HG03565 (cell line): ENCODE measurements at regions not wholly inside any gene's neighbourhood (a gene's known extent, or its start where the extent isn't known, plus 50 kb on each side); places are given as distances from the start of the nearest gene placed in this dataset.

Source experiments
- ATAC-seq: cut with Tn5 transposase; IDR thresholded peaks from one replicate; pipeline ENCODE4 v1.9.1; 2021; ENCODE audit warnings: mild to moderate bottlenecking, moderate library complexity; ENCODE audit not compliant: unreplicated experiment

GRCh38 chr6:50591135-50591534, 122.2 kb upstream of the TFAP2D start:
- no peak for ATAC-seq

- no peak for ATAC-seq
Observed at GRCh38 chr6:50600280-50600679, 113.0 kb upstream of the TFAP2D start.

GRCh38 chr6:50602292-50602691, 111.0 kb upstream of the TFAP2D start:
- ATAC-seq = no peak

GRCh38 chr6:50608421-50608820, 104.9 kb upstream of the TFAP2D start:
- ATAC-seq = no peak

GRCh38 chr6:50610562-50610961, 102.8 kb upstream of the TFAP2D start:
- no peak for ATAC-seq

GRCh38 chr6:50635429-50635828, 77.9 kb upstream of the TFAP2D start:
- ATAC-seq = no peak

GRCh38 chr6:50637267-50637666, 76.1 kb upstream of the TFAP2D start:
- no peak for ATAC-seq

- ATAC-seq = no peak
Observed at GRCh38 chr6:50649086-50649485, 64.2 kb upstream of the TFAP2D start.

GRCh38 chr6:50653253-50653652, 60.1 kb upstream of the TFAP2D start:
- ATAC-seq = no peak

GRCh38 chr6:50654155-50654554, 59.2 kb upstream of the TFAP2D start:
- no peak for ATAC-seq

- peak; percentile 83 for ATAC-seq
Observed at GRCh38 chr6:50655848-50656453, 57.4 kb upstream of the TFAP2D start.

GRCh38 chr6:50657513-50657912, 55.8 kb upstream of the TFAP2D start:
- no peak for ATAC-seq

GRCh38 chr6:50658561-50658960, 54.8 kb upstream of the TFAP2D start:
- ATAC-seq = no peak

- ATAC-seq = no peak
Observed at GRCh38 chr6:50661636-50662035, 51.7 kb upstream of the TFAP2D start.
